Hematopoietic multipotent progenitor cell treated with erythropoietin and hydrocortisone succinate and interleukin-3 and kit ligand, for 17 days (in vitro differentiated cells): ENCODE measurements at regions not wholly inside any gene's neighbourhood (a gene's known extent, or its start where the extent isn't known, plus 50 kb on each side); places are given as distances from the start of the nearest gene placed in this dataset.

Experiments
- DNase-seq: peaks from one replicate; pipeline ENCODE4 v3.0.0-alpha.2; 2015; ENCODE audit warnings: low spot score

DNA sequence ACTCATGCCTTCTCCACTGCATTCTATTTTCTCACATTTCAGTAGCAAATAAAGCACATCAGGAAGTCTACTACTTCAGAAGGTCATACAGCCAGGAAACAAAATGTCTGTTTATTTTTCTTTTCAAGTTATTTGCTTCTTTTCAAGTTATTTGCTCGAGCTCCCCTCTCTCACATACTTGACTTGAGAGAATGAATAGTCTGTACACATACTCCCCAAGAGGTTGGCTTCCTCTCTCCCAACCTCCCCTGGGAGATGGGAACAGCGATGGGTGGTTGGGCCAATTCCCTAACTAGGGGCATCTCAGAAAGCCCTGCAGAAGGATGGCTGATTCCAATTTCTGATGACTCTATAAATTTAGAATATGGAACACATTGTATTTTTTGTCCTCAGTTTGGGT, 64.7 kb upstream of the PTPN13 start:
- DNase-seq = no peak

DNA sequence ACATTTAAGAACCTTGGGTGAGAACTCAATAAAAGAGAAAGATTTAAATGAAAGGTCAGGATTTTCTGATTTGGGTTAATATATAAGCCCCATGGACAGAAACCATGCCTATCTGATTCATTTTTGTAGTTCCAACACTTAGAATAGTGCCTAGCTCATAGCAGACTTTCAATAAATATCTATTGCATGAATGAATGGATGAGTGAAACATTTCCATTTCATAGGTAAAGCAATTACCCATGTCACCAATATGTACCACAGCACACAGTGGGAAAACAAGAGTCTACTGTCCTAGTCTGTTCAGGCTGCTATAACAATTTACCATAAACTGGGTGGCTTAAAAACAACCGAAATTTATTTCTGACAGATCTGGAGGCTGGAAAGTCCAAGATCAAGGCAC, 63.9 kb upstream of the PTPN13 start:
- no peak for DNase-seq

DNA sequence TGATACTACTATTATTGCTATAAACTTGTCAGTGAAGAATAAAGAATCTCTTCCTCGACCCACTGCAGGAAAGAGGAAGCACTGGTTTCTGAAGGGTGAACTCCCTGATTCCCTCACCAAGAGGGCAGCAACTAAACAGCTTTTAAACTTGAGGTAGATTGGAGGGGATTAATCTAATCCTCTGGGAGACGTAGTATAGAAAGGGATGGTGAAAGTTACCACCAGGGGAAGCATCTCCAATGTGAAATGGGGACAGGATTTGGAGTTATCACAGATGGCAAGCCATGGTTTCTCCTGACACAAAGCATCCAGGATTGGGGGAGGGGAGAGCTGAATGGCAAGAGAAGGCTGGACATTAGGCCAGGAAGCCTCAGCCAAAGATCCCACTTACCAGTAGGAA, 62.7 kb upstream of the PTPN13 start:
- DNase-seq = no peak

DNA sequence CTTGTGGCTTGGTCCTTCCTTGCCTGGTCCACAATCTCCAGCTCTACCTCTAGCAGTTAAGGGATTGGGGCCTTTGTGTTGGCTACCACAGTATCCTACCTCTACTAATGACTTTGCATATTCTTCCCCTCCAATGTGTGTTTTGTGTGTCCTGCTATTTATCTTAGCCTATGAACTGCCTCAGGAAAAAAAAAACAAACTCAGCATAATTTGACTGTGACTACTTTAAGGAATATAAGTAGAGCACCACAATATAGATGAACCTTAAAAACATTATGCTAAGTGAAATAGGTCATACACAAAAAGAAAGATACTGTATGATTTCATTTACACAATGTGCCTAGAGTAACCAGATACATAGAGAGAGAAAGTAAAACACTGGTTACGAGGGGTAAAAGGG, 61.3 kb upstream of the PTPN13 start:
- DNase-seq = no peak

DNA sequence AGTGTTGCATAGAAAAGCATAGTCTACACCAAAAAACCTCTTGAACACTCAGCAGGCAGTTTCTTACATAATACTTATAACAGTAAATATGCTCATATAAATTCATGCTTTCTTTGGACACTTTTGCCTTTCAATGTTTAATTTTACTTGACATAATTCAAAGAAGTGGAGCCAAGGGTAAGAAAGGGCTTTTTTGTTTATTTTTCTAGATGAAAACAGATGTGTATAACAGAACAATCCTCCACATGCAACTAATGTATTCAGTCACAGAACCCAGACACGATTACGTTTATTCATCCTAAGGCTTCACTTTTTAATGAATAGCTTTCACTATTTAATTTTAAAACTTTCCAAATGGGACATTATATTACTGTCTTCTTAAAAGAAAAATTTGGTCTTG, 58.0 kb upstream of the PTPN13 start:
- no peak for DNase-seq

DNA sequence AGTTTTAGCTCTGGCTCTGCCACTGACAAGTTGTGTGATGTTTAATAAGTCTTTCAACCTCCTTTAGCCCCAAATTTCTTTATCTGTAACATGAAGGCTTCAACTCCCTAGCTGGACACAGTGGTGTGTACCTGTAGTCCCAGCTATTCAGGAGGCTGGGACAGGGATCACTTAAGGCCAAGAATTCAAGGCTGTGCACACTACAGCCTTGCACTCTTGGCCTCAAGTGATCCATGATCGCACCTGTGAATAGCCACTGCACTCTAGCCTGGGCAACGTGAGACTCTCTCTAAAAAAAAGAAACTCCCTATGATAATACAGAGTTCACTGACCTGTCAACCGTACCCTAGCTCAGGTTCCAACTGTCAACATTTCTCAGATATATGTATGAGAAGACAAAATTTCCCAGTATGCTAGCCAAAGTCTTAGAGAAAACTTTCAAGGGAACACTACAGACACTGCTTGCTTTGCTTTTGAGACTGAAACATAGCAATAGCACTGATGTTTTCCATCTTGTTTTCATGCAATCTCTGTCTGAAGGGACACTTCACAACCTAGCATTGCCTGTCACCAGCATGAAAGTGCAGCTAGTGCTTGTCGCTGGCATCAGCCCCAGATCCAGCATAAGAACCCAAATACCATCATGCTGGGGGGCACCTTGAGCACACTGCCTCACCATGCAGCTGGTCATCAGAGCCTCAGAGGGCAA, 51.6 kb upstream of the PTPN13 start:
- no peak for DNase-seq

DNA sequence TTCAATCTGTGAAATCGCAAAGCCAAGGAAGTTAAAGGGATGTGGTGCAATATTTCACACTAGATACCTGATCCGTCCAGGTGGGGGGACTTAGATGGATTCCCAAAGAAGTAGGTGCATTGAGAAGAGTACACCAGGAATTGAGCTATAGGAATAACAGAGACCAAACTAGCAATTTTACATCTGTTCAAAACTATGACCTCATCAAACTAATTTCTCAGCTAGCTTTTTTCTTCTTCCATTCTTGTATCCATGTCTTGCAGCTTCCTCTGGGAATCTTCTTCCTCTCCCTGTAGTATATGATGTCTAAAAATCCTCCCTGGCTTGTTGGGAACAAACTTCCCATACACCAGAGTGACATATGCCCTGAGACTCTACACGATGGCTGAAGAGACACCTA, 51.0 kb upstream of the PTPN13 start:
- no peak for DNase-seq

DNA sequence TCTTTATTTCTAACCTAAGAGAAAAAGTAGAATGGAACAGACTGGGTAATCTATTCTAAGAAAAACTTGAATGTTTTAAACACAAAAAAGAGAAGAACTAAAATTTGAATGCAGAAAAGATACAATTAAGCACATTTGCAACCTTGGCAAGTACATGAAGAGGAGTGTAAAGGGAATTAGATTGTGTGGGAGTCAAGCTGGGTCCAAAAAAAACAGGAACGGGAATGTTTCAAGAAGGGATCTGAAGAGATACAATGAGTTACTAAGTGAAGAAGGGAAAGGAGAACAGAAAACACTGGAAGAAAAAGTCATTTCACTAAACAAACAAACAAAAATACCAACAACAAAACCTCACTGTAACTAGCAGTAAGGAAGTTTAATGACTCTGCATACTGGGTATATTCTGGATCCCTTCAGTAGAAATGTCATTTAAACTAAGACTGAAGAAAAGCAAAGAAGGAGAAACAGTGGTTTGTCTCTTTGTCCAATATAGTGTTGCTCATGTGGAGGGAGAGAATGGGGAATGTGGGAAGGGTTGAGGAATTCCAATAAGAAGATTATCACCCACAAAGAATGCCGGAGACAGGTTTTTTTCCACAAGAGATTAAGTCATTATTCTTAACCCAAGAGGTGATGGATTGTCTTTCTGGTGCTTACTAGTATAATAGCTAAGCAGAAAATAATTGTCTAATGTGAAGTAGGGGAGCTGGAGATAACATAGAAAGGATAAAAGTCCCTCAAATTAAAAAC, 50.4 kb upstream of the PTPN13 start:
- no peak for DNase-seq

DNA sequence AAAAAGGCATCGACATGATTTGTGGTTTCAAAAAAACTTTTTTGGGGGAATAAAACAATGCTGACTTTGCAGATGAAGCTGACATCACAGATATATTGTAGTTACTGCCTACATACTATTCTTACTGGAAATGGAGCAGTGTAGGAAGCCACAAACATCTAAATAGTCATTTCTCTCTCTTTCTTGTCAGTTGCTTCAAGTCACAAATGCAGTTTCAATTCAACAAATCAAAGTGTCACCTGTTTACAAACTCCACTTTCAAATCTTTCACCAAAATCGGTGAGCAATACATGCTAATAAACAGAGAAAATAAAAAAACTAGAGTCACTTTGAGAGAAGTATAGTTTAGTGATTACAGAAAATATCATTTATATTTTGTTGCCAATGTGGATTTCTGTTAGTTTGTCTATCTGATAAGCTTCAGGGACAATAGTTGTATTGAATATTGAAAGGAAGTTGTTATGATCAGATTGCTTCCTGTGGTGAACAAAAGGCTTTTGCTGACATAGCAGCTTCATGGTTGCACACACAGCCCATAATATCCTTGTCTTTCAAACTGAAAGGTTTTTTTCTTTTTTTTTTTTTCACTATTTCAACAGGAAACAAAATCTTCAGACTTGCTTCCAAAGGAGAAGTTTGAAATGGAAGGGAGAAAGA, 49.7 kb upstream of the PTPN13 start:
- DNase-seq = no peak
